Liver (tissue), 8 donors: ENCODE measurements at regions not wholly inside any gene's neighbourhood (a gene's known extent, or its start where the extent isn't known, plus 50 kb on each side); places are given as distances from the start of the nearest gene placed in this dataset.

ENCODE experiments used
- DNase-seq: peaks from one replicate; pipeline ENCODE4 v3.0.0-alpha.2; 2017; ENCODE audit warnings: low spot score
- H3K27ac ChIP-seq, 2 donors: one replicate each; pipeline ENCODE4 v1.7.0; 2013; ENCODE audit warnings: inconsistent platforms in 2 of 2, low read length in 2 of 2, control low read depth in 1 of 2, low read depth in 1 of 2, mild to moderate bottlenecking in 1 of 2
- H3K27me3 ChIP-seq, 4 donors: one replicate each; pipeline versions ENCODE4 v1.6.1 to v1.7.0; 2013; ENCODE audit warnings: low read length in 3 of 4, inconsistent platforms in 1 of 4, mild to moderate bottlenecking in 1 of 4, moderate library complexity in 1 of 4; ENCODE audit not compliant: control insufficient read depth in 4 of 4, insufficient read depth in 4 of 4
- H3K36me3 ChIP-seq, 4 donors: one replicate each; pipeline versions ENCODE4 v1.6.1 to v1.7.0; 2013; ENCODE audit warnings: low read length in 3 of 4, mild to moderate bottlenecking in 3 of 4, low read depth in 1 of 4, moderate library complexity in 1 of 4; ENCODE audit not compliant: control insufficient read depth in 4 of 4, insufficient read depth in 3 of 4
- H3K4me1 ChIP-seq, 4 donors: one replicate each; pipeline versions ENCODE4 v1.6.1 to v1.7.0; 2013; ENCODE audit warnings: low read length in 3 of 4, mild to moderate bottlenecking in 3 of 4, moderate library complexity in 1 of 4; ENCODE audit not compliant: control insufficient read depth in 4 of 4, insufficient read depth in 4 of 4
- H3K4me3 ChIP-seq, 3 donors: one replicate each; pipeline versions ENCODE4 v1.6.1 to v1.7.0; 2013; ENCODE audit warnings: low read length in 3 of 3, control low read depth in 1 of 3, low read depth in 1 of 3, mild to moderate bottlenecking in 1 of 3
- H3K9ac ChIP-seq, 2 donors: one replicate each; pipeline ENCODE4 v1.7.0; 2013; ENCODE audit warnings: low read length in 2 of 2, mild to moderate bottlenecking in 2 of 2, moderate library complexity in 2 of 2, control low read depth in 1 of 2, low read depth in 1 of 2
- H3K9me3 ChIP-seq, 4 donors: one replicate each; pipeline versions ENCODE4 v1.6.1 to v1.7.0; 2013; ENCODE audit warnings: low read length in 3 of 4; ENCODE audit not compliant: control insufficient read depth in 4 of 4
- ATF3 ChIP-seq: IDR thresholded peaks from 2 replicates; pipeline ENCODE4 v1.6.1; 2016; ENCODE audit warnings: antibody characterized with exemption
- CTCF ChIP-seq: fragments of 150-350 bp; IDR thresholded peaks from 2 replicates; pipeline ENCODE4 v1.5.1; 2017; ENCODE audit warnings: improper control_type of control experiment, low read depth, low read length; ENCODE audit not compliant: missing input control
- EGR1 ChIP-seq, 2 donors: IDR thresholded peaks; 2 replicates each; pipeline ENCODE4 v1.6.1; 2016 to 2018; ENCODE audit warnings: antibody characterized with exemption in 2 of 2, low read depth in 2 of 2
- FOXA1 ChIP-seq: IDR thresholded peaks from 2 replicates; pipeline ENCODE4 v1.6.1; 2016; ENCODE audit warnings: antibody characterized with exemption
- FOXA2 ChIP-seq: IDR thresholded peaks from 2 replicates; pipeline ENCODE4 v1.6.1; 2016; ENCODE audit warnings: antibody characterized with exemption
- GABPA ChIP-seq, 2 donors: IDR thresholded peaks in 1 of 2; conservative IDR thresholded peaks in 1 of 2; 2 replicates each; pipeline ENCODE4 v1.6.1; 2016; ENCODE audit warnings: antibody characterized with exemption in 2 of 2, mild to moderate bottlenecking in 1 of 2, moderate library complexity in 1 of 2
- HNF4A ChIP-seq, 2 donors: conservative IDR thresholded peaks; 2 replicates each; pipeline ENCODE4 v1.6.1; 2016; ENCODE audit warnings: antibody characterized with exemption in 2 of 2, mild to moderate bottlenecking in 2 of 2
- HNF4G ChIP-seq: IDR thresholded peaks from 2 replicates; pipeline ENCODE4 v1.6.1; 2016; ENCODE audit warnings: antibody characterized with exemption
- JUND ChIP-seq, 2 donors: IDR thresholded peaks; 2 replicates each; pipeline ENCODE4 v1.6.1; 2016; ENCODE audit warnings: antibody characterized with exemption in 2 of 2
- MAX ChIP-seq: IDR thresholded peaks from 2 replicates; pipeline ENCODE4 v1.6.1; 2016; ENCODE audit warnings: antibody characterized with exemption
- NR2F2 ChIP-seq: IDR thresholded peaks from 2 replicates; pipeline ENCODE4 v1.6.1; 2016; ENCODE audit warnings: antibody characterized with exemption
- RAD21 ChIP-seq, 2 donors: IDR thresholded peaks; 2 replicates each; pipeline ENCODE4 v1.6.1; 2016; ENCODE audit warnings: antibody characterized with exemption in 2 of 2, mild to moderate bottlenecking in 2 of 2
- REST ChIP-seq: IDR thresholded peaks from 2 replicates; pipeline ENCODE4 v1.6.1; 2016; ENCODE audit warnings: antibody characterized with exemption, mild to moderate bottlenecking
- RXRA ChIP-seq, 2 donors: IDR thresholded peaks; 2 replicates each; pipeline ENCODE4 v1.6.1; 2017 to 2018; ENCODE audit warnings: antibody characterized with exemption in 2 of 2, mild to moderate bottlenecking in 1 of 2
- SP1 ChIP-seq: IDR thresholded peaks from 2 replicates; pipeline ENCODE4 v1.6.1; 2018; ENCODE audit warnings: antibody characterized with exemption, mild to moderate bottlenecking
- TAF1 ChIP-seq: conservative IDR thresholded peaks from 2 replicates; pipeline ENCODE4 v1.6.1; 2016; ENCODE audit warnings: antibody characterized with exemption, mild to moderate bottlenecking
- YY1 ChIP-seq: IDR thresholded peaks from 2 replicates; pipeline ENCODE4 v1.6.1; 2016; ENCODE audit warnings: antibody characterized with exemption, mild to moderate bottlenecking
- ZBTB33 ChIP-seq: IDR thresholded peaks from 2 replicates; pipeline ENCODE4 v1.6.1; 2016; ENCODE audit warnings: antibody characterized with exemption
- WGBS: extraction: QIAGEN DNeasy Blood & Tissue Kit; methylation state at CpG from one replicate; pipeline ENCODE4 v1.1.7; 2013; 5-methylcytosine and 5-hydroxymethylcytosine counted together
- donor health status: healthy.
- donor health status: healthy.
- donor health status: healthy.
- donor health status: healthy.
- donor health status: healthy.

- Histone ChIP-seq H3K9me3 (no peaks in the 10 kb centered on the region), H3K4me3 (no peak overlapping the region), H3K27ac (no peak overlapping the region), H3K27me3 (no peaks in the 10 kb centered on the region), H3K4me1 (no peaks in the 10 kb centered on the region), H3K9ac (no peak overlapping the region), H3K36me3 (no peaks in the 10 kb centered on the region)
- no peak for DNase-seq
- 31% methylated on average over 2 of the region's 2 CpGs for WGBS
- TF ChIP-seq HNF4G (no peak), YY1 (no peak), RXRA (IDR thresholded peaks at IDR 0.05) (no peak), MAX (no peak), NR2F2 (no peak), FOXA1 (no peak), FOXA2 (no peak), CTCF (no peak), RAD21 (IDR thresholded peaks at IDR 0.05) (no peak), TAF1 (no peak), REST (no peak), EGR1 (IDR thresholded peaks at IDR 0.05; ENCODE audit: low read depth in 2 of 2) (no peak), GABPA (IDR thresholded peaks at IDR 0.05 in 1 of 2, conservative IDR thresholded peaks at IDR 0.05 in 1 of 2) (no peak), SP1 (no peak)
These were observed 1917.7 kb downstream of the TP53TG3F start for GRCh38 chr16:35377142-35377541.

GRCh38 chr16:35386619-35387018 is 1927.2 kb downstream of the TP53TG3F start:
- Histone ChIP-seq H3K9ac (no peak overlapping the region), H3K27ac (no peak overlapping the region), H3K27me3 (no peaks in the 10 kb centered on the region), H3K9me3 (no peaks in the 10 kb centered on the region), H3K36me3 (no peaks in the 10 kb centered on the region), H3K4me1 (peaks cover 0 to 2% (median 0%) of the 10 kb centered on the region in 4 donors), H3K4me3 (no peak overlapping the region)
- no peak for DNase-seq
- 47% methylated on average over 2 of the region's 2 CpGs for WGBS
- TF ChIP-seq RAD21 (IDR thresholded peaks at IDR 0.05) (no peak), TAF1 (no peak), HNF4A (conservative IDR thresholded peaks at IDR 0.05) (no peak), ZBTB33 (no peak), SP1 (no peak), YY1 (no peak), ATF3 (no peak), EGR1 (IDR thresholded peaks at IDR 0.05; ENCODE audit: low read depth in 2 of 2) (no peak), FOXA1 (no peak), JUND (IDR thresholded peaks at IDR 0.05) (no peak), GABPA (IDR thresholded peaks at IDR 0.05 in 1 of 2, conservative IDR thresholded peaks at IDR 0.05 in 1 of 2) (no peak), RXRA (IDR thresholded peaks at IDR 0.05) (no peak), NR2F2 (no peak), FOXA2 (no peak), CTCF (no peak), MAX (no peak)
